CD4-positive, alpha-beta T cell treated with Interleukin-1 beta for 1 hour (primary cell): ENCODE measurements at regions not wholly inside any gene's neighbourhood (a gene's known extent, or its start where the extent isn't known, plus 50 kb on each side); places are given as distances from the start of the nearest gene placed in this dataset.

ENCODE experiments used
- DNase-seq, 2 donors: peaks; one replicate each; pipeline ENCODE4 v3.0.0-alpha.2; 2020 to 2022

DNA sequence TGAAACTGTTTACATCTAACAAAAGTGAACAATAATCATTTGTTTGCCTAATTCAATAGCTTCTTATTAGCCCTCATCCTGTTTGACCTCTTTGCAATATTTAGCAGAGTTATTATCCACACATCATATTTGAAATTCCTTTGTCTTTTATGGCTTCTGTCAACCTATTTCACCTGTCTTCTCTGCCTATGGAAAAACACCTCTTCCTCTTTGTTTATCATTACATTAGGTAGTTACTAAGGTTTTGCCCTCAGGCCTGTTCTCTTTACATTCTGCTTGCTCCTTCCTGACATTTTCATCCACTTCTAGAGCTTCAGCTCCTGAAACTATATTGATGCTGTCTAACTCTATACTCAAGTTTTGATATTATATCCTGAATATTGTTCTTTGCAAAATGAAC, 183.0 kb downstream of the SUCNR1 start:
- no peak for DNase-seq

- no peak for DNase-seq
Observed at GRCh38 chr3:152056987-152057386, 183.5 kb downstream of the SUCNR1 start.

DNA sequence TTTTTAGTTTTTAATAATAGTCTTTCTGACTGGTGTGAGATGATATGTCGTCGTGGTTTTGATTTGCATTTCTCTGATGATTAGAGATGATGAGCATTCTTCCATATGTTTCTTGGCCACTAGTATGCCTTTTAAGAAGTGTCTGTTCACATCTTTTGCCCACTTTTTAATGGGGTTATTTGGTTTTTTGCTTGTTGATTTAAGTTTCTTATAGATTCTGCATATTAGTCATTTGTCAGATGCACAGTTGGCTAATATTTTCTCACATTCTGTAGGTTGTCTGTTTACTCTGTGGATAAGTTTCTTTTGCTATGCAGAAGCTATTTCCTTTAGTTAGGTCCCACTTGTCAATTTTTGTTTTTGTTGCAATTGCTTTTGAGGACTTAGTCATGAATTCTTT, 185.4 kb downstream of the SUCNR1 start:
- no peak for DNase-seq

DNA sequence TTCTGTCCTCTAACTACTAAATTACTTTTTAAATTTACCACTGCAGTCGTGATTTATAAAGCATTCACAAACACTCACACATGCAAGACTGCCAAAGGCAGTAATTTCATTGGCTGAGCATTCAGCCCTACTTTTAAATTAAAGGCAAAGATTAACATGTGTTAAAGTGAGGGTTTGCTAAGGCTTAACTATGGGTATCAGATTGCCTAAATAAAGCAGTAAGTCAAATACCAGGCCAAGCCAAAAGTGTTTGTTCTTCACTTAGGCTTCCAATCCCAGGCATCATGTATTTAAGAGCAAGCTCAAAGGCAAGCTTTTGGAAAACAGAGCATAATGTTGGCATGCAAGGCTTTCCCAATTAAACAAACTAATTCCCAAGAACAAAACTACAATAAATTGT, 187.3 kb downstream of the SUCNR1 start:
- DNase-seq, result no peak

GRCh38 chr3:152061296-152061695, 187.9 kb downstream of the SUCNR1 start:
- DNase-seq, result no peak

DNA sequence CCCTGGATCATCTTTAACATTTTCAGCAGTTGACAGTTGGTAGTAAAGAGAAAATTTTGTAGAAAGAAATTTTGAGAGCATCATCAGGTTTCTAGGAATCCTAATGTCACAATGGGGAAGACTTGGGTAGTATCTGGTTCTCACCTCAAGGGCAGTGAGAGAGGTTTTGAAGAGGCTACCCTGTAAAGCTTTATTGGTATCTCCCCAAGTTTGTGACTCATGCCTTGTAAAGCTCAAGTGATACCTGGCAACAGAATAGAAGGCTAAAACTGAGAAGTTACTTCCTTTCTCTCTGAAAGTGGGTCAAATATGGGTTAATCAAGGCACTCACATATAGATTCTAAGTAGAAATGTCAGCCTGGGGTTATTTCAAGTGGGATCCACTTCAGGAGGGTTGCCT, 196.4 kb downstream of the SUCNR1 start:
- no peak for DNase-seq

- no peak for DNase-seq
Observed at GRCh38 chr3:152071315-152071714, 197.4 kb upstream of the MBNL1 start.

GRCh38 chr3:152071924-152072323, 196.8 kb upstream of the MBNL1 start:
- DNase-seq, result peak; percentile 1 to 46

DNA sequence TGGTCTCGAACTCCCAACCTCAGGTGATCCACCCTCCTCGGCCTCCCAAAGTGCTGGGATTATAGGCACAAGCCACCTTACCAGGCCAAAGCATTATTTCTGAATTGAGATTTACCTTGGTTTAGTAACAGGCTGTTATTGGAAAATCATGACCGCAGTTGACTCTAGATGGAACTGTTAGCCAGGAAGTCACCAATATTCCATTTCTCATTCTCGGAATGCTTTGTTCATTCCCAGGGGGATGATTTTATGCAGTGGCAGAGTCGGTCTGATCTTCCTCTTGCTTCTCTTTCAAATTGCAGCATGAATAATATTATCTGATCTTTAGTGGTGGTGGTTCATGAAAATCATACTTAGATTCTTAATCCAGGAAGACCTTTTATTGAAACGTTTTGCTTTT, 195.5 kb upstream of the MBNL1 start:
- DNase-seq, result no peak

DNA sequence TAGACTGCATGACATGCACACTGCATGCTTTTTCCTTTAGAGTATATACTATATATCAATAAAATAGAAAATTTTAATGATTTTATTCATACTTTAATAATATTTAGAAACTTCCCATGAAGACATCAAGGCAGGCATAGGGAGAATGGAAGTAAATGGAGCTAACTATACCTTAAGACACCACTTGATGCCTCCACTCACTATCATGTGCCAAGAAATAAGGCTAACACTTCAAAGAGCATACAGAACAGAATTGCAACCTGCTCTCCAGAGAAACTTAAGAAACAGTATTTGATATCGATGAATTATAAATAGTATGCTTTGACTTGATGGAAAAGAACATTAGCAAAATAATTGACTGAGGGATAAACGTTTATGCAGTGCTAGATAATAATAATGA, 192.6 kb upstream of the MBNL1 start:
- DNase-seq, result no peak

DNA sequence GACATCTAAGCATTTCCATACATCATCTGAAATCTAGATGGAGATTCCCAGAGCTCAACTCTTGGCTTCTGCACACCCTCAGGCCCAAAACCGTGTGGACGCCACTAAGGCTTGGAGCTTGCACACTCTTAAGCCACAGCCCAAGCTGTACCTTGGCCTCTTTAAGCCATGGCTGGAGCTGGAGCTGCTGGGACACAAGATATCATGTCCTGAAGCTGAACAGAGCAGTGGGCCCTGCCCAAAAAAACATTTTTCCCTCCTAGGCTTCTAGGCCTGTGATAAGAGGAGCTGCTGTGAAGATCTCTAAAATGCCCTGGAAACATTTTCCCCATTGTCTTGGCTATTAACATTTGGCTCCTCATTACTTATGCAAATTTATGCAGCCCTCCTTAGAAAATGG, 188.7 kb upstream of the MBNL1 start:
- DNase-seq, result no peak

DNA sequence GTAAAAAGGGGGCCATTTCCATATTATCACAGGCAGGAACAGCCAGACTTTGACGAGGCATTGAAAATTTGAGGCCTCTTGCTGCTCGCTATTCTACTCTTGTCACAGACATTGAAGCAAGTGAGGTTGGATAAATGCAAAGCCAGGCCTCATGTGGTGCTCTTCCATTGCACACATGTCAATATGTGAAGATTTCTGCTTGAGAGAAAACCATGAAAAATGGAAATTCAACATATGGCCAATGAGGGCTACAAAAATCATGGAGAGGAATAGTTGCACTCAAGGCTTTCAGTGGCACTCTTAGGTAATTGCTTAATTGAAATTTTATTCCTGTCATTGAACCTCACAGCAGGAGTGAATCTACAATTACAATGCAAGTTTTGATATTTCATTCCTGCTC, 185.6 kb upstream of the MBNL1 start:
- no peak for DNase-seq

DNA sequence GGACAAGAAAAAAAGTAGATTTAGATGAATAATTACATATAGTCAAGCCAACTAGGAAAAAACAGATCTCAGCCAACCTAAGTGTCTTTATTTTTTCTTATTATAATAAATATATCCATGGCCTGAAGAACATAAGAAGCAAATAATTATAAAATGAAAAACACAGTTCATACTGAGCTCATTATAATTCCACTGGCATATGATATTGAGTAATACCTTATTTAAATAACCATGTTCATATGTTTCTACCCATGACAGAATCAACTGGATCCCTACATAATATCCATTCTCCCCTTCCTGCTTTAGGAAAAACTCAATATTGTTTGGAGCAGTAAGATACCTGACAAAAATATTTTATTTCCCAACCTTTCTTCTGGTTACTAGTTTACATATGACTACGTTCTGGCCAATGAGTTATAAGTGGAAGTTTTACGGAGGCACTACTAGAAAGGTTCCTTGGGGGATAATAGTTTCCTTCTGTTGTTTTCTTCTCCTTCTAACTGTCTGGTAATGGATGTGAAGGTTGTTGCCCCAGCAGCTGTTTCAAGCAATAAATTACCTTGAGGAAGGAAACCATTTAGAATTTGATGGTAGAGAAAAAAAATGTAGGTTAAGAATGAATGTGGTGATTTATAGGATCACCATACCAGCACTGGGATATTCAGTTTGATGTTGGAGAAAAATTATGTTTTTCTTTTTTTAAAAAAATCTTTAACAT, 184.1 kb upstream of the MBNL1 start:
- DNase-seq, result no peak

DNA sequence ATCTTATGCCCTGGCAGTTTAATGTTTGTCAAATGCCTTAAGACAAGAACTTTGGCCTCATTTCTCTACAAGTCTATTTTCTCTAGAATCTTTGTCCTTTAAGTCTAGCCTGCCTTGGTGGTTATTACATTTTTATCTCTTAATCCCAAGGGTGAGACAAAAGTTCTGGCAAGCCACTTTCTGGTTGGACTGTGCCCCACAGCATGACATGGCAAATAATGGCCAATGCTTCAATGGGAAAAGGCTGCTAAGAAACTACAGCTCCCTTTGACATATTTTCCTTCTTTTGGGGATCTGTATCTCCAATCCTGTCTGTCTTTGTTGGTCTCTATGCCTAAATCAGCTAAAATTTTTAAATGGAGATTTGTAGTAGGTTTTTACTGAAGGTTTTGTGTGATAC, 181.6 kb upstream of the MBNL1 start:
- no peak for DNase-seq

DNA sequence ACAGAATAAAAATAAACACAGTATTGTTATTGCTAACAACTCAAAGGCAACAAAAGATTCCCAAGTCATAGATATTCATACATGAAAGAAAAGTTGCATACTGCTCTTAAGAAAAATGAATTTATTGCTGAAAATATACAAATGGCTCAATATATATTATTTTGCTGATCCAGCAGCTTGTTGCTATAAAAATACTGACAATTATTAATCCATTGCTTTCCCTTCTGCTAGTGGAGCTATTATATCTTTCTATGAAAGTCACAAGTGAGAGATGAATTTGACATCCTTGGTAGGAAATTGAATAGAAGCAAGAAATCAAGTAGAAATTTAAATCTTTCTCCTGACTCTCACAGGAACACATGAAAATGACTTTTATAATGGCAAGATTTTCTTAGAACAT, 179.2 kb upstream of the MBNL1 start:
- no peak for DNase-seq

- no peak for DNase-seq
Observed at GRCh38 chr3:152091725-152092124, 177.0 kb upstream of the MBNL1 start.

GRCh38 chr3:152093901-152094300, 174.8 kb upstream of the MBNL1 start:
- no peak for DNase-seq

GRCh38 chr3:152094406-152094805, 174.3 kb upstream of the MBNL1 start:
- no peak for DNase-seq

- DNase-seq, result no peak
Observed at GRCh38 chr3:152095472-152095871, 173.3 kb upstream of the MBNL1 start.

DNA sequence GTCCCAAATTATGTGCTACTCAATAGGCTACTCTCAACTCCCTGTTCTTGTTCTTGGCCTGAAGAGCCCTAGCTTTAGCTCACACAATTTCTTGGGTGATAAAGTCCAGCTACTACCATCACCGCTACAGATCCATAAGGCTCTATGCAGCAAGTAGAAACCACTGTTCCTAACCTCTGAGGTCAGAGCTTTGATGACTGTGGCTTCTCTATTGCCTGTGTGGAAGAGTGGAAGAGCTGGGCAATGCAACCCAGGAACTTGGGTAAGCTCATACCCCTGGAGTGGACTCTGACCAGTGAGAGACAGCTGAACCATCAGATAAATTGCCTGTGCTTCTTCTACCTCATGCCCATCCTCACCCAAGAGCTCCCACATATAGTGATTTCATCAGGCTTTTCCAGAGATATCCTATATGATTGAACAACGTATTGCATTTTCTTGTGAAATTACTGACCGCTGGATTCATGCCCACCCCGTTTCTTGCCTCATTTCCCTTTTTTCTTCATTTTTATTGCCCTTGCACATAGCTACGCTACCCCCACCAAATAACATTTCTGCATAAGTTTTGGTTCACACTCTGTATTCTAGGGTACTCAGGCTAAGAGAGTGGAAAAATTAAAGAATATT, 172.3 kb upstream of the MBNL1 start:
- no peak for DNase-seq

- DNase-seq, result no peak
Observed at GRCh38 chr3:152097120-152097519, 171.6 kb upstream of the MBNL1 start.

GRCh38 chr3:152097770-152098169, 171.0 kb upstream of the MBNL1 start:
- no peak for DNase-seq

- peak; percentile 2 to 24 for DNase-seq
Observed at GRCh38 chr3:152100491-152101132, 168.1 kb upstream of the MBNL1 start.

DNA sequence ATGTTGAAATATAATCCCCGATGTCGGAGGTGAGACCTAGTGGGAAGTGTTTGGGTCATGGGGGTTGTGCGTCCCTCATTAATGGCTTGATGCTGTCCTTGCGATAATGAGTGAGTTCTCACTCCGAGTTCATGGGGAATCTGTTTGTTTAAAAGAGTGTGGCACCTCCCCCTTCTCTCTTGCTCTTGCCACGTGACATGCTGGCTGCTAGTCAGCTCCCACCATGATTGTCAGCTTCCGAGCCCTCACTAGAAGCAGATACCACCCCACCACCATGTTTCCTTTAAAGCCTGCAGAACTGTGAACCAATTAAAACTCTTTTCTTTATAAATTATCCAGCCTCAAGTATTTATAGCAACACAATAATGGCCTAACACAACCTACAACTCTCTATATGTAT, 166.3 kb upstream of the MBNL1 start:
- no peak for DNase-seq

DNA sequence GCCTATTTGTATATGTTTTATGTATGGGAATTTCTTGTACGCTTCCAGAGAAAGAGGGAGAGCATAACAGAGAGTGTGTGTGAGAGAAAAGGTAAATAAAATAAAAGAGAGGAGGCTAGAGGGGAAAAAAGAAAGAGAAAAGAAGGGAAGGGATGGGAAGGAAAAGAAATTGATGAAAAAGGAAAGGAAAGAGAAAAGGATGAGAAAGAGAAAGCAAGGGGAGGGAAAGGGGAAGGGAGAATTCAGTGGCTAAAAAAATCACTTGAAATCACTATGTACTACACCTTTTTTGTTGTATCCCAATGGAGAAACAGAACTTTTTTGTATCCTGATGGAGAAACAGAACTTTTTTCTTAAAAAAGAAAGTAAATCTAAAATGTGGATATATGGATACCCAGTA, 165.5 kb upstream of the MBNL1 start:
- no peak for DNase-seq
